ENCODE measurements at regions not wholly inside any gene's neighbourhood (a gene's known extent, or its start where the extent isn't known, plus 50 kb on each side); places are given as distances from the start of the nearest gene placed in this dataset.

DNA sequence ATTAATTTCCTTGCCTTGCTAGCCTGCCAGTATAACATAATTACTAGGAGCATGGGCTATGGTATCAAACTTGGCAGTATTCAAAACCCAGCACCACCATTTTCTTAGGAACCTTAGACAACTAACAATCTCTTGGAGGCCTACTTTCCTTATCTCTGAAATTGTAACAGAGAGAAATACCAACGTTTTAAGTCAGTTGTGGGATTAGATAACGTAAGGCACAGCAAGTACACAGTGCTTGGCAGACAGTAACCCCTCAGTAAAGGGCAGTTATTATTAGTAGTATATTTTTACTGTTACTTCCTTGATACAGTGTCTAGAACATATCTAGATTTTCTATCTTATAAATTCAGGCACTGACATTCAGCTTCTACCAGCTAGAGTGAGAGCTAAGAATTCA lies 309.6 kb downstream of the ACTL7B start:
- DNase-seq: no peak

- no peak for DNase-seq
Observed at GRCh38 chr9:108545436-108545835, 310.4 kb downstream of the ACTL7B start.

- DNase-seq: no peak
Observed at GRCh38 chr9:108544866-108545265, 310.9 kb downstream of the ACTL7B start.

- no peak for DNase-seq
Observed at GRCh38 chr9:108543251-108543778, 312.5 kb downstream of the ACTL7B start.

DNA sequence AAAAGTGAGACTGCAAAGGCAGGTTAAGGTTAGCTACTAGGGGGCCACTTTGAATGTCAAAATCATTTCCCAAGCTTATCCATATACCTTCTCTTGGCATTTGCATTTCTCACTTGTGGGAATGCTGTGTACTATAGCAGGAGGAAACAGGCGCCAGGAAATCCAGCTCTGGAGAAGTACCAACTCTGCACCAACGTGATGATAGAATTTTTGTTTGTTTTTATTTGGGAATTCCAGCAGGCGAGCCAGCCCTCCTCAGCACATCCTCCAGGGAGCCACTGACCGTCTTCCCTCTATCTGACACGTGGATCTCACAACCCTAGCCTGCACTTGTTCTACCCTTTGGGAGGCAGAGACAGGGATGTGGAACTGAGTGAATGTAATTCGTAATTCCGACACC lies 318.0 kb downstream of the ACTL7B start:
- DNase-seq: no peak

DNA sequence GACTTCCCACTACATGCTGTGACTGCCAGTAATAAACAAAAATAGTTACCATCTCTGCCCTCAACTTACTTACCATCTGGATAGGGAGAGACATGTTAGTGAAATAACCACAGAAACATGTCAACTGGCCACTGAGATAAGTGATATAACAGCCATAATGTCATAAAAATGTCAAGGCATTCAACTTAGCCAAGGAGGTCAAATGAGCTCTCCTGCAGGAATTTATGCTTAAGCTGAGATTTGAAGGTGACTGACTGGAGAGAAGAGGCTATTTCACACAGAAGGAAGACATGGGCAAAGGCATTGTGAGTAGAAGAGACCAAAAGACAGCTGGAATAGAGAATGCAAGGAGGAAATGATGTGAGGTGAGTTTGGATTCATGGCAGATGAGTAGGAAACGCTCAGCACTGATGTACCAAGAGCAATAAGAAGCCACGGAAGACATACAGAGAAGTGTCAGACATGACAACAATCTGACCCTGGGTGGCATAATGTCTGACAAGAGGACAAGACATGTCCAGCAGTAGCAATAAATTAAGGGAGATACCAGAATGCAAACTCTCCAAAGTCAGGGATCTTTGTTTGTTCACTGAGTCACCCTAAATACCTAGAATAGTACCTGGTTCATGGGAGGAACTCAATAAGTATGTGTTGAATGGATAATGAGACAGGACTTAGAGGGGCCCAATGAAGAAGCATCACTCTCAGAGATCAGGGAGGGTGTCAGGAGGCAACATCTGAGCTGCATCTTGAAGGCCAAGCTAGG lies 318.8 kb downstream of the ACTL7B start:
- DNase-seq: no peak

DNA sequence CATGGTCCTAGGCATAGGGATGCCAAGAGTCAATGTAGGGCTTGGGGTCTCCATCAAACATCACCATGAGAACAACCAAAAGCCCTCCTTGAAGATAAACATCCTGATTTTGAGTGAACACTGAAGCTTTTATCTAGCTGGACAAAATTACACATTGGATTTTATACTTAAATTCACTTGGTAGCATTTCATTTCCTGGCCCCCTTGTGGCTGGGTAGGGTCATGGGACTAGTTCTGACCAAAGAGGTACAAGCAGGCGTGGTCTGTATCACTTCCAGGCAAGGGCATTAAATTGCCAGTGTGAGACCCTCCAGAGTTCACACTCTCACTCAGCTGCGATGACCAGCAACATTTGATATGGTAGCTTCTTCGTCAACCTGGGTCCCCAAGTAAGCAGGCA lies 320.3 kb downstream of the ACTL7B start:
- DNase-seq: no peak

- DNase-seq: no peak
Observed at GRCh38 chr9:108534741-108535140, 321.0 kb downstream of the ACTL7B start.

DNA sequence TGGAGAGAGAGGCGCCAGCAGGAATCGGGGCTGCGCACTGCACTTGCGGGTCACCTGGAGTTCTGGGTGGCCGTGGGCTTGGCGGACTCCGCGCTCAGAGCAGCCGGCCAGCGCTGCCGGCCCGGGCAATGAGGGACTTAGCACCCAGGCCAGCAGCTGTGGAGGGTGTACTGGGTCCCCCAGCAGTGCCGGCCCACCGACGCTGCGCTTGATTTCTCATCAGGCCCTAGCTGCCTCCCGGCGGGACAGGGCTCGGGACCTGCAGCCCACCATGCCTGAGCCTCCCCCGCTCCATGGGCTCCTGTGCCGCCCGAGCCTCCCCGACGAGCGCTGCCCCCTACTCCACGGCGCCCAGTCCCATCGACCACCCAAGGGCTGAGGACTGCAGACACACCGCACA lies 325.6 kb downstream of the ACTL7B start:
- no peak for DNase-seq

- DNase-seq: no peak
Observed at GRCh38 chr9:108528231-108528630, 327.6 kb downstream of the ACTL7B start.

GRCh38 chr9:108526518-108526917 lies 329.3 kb downstream of the ACTL7B start:
- no peak for DNase-seq

DNA sequence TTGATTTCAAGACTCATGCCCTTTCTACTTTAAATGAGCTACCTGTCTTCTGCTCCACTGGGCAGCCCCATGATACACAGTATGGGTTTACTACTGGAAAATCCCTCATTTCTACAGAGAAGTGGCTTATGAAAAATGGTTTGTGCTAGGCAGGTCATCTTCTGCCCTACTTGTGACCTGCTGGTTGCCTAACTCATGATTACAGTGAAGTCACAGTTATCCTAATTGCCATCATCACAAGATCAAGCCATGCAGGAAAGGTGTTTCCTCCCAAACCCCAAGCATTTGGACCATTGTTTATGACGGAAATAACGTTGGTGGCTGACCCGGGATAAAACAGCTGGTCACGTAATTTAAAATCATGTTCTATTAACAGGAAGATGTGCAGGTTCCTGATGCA lies 330.6 kb downstream of the ACTL7B start:
- no peak for DNase-seq

GRCh38 chr9:108521063-108521590 lies 334.7 kb downstream of the ACTL7B start:
- no peak for DNase-seq

GRCh38 chr9:108519437-108519836 lies 336.3 kb downstream of the ACTL7B start:
- no peak for DNase-seq

- DNase-seq: no peak
Observed at GRCh38 chr9:108517651-108518365, 338.0 kb downstream of the ACTL7B start.

DNA sequence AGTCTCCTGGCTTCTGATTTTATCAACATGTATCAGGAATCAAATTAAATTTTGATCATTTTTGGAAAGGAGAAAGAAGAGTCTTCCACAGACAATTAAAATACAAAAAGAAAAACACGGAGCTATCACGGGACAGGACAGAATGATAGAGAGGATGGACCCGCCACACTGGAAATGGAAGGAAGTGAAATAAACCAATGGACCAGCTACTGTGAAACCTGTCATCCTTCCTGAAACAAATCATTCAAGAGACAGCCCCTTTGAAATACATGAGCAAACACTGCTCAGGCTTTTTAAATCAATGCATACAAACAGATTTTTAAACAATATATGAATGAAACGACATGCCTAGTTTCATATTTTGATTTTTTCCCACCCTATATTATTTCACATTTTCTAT lies 339.4 kb downstream of the ACTL7B start:
- no peak for DNase-seq

- no peak for DNase-seq
Observed at GRCh38 chr9:108515856-108516255, 339.9 kb downstream of the ACTL7B start.

DNA sequence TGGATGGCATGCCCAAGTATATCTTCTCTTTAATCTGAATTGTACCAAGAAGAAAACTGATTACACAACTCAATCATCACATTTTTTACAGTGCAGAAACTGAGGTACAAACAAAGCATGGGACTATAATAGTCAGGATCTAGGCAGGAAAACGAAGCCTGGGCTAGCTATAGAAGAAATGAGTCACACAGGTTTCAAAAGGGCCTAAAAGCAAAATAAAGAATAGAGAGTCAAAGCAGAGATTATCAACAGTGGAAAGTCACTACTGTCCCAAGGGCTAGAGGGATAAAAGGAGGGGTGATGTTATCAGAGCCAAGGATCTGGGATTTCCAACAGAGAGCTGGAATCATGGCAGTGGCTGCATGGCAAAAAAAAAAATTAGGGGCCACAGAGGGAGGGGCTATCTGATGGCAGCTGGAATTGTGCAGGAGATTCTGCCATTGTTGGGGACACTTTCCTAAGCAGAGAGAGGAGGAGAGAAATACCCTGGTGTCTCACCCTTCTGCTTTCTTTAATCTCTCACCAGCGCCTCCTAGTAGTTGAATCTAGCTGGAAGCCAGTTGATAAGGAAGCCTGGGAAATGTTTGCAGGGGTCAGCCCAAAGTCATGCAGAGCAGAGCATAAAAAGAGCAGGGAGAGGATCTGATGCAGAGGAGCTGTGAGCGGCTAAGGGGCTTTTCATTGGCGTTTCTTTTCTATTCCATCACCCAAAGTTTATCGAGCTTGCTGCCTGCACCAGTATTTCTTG lies 343.2 kb downstream of the ACTL7B start:
- DNase-seq: no peak

DNA sequence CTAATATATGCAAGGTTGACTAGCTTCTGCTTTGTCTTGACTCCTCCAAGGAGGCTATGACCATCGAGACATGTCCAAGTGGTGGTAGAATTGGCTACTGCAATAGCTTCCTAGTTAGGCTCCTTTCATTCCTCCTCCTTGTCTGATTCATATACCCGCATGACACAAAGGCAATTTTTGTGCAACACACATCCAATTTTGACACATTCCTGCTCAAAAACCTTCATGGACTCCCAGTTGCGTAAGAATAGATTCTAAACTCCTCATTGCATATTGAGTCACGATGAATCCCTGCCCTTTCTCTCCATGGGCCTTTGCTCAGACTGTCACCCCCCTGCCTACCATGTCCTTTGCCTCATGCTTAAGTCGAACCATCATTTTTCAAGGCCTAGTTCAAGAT lies 344.5 kb downstream of the ACTL7B start:
- DNase-seq: no peak

DNA sequence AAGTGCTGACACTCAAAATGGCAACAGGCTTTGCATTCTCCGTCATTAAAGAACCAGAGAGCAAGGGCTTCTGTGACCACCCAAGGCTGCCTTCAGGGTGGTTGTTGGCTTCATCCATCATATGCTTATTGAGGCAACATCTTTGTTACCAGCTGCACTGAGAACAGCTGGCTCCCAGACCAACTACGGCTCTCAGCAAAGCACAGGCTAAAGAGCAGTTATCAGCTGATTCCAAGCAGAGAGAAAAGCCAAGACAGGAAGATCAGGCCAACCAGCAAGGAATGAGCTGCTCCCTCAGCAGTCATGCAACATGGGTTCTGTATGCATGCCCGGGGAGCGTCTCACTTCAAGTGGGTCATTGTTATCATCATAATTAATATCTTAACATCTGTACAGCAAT lies 358.9 kb downstream of the ACTL7B start:
- no peak for DNase-seq

- DNase-seq: no peak
Observed at GRCh38 chr9:108489567-108489966, 366.2 kb downstream of the ACTL7B start.

- DNase-seq: no peak
Observed at GRCh38 chr9:108486831-108487230, 369.0 kb downstream of the ACTL7B start.

DNA sequence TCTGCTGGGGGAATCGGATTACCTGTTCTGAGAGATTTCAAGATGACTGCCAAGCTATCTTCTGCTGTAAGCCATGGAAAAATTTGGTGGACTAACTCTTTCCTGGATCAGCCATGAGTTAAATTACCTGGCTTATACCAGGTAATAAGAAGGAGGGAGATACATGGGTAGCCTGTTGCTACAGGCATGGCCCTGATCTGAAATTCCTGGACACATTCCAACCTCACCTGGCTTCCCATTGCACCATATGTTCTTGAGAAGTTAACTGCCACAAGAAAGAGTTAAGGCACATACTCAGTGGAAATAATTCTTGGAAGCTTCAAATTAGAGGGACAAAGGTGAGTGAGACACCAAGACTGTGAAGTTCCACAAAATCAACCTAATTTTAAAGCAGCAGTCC lies 371.3 kb downstream of the ACTL7B start:
- no peak for DNase-seq
